GM21529 (cell line): ENCODE measurements at regions not wholly inside any gene's neighbourhood (a gene's known extent, or its start where the extent isn't known, plus 50 kb on each side); places are given as distances from the start of the nearest gene placed in this dataset.

ENCODE experiments used
- ATAC-seq: cut with Tn5 transposase; IDR thresholded peaks from one replicate; pipeline ENCODE4 v1.9.1; 2021; ENCODE audit not compliant: unreplicated experiment

DNA sequence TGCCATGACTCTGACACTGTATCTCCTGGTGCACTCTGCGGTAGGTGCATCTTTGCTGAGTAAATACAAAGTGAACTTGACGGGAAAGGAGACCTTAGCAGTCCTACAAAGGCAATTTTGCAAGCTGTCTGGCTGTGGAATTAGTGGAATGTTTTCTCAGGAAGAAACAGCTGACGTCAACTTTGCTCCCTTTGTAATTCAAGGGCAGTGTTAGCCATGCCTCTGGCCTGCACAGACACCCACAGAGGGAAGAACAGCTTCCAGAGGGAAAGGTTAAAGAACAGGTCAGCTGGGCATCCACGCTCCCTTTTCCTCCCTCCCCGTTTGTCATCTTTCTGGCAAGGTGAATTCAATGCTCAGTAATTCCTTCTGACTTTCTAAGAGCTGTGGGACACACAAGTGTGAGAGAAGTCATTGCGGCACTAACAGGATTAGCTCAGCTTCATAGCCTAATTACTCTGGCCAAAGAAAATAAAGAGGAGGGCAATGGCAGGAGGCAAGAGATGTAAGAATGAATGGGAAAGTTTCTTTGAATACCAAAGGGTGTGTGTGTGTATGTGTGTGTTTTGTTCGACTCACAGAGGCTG, 476.9 kb upstream of the GOT2 start:
- ATAC-seq, result no peak

DNA sequence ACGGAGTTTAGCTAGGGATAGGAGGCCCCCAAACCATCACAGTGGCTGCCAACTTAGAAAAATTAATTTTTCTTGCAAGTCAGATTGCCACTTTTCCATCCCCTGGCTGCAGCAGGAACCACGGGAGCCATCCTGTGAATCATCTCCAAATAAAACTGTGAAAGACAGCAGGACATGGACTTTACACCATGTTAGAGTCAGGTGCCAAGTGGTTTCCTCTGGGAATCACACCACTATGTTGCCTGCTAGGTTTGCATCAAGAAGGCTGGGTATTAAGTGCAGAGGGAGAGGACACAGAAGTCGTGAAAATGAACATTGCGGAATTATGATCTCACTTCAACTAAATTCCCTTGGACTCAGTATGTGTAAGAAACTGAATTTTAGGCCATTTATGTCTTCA, 471.3 kb upstream of the GOT2 start:
- no peak for ATAC-seq

DNA sequence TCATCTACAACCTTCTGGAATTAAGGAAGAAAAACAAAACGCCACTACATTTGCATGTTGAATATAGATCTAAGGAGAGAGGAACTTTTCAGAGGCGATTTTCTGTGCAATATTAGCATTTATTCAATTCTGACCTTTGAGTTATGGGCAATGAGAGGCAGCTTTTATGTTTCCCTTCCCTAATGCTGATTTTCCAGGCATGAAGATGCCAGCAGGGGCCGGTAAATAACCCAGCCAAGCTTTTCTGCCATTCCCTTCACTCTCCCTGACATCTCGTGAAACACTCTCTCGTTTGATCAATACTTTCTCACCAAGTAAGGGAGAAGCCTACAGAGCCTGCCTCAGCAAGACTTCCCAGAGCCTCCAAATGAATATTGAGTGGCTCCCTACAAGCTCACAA, 470.5 kb upstream of the GOT2 start:
- no peak for ATAC-seq

DNA sequence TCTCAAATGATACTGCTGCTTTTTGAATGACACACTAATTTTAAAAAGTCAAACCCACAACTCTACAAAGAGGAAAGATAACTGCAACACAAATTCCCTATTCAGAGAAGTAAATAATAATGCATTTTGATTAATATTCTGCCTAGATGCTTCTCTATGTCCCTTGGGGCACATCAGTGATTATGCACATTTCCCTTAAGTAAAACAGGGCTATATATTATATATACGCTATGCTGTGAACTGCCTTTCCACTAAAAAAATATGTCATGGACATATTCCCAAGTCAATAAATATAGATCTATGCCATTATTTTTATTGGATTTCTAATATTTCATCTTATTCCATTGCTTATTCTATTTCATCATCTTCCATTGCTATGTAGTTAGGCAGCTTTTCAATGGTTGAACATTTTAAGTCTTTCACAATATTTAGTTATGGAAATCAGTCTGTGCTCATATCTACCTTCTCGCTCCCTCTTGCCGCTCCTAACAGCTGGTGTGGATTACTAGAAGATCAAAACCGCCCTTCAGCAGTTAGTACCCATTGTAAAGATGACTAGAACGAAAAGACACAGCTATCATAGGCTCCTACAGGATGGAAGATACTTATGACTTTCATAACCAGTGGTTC, 468.2 kb upstream of the GOT2 start:
- ATAC-seq, result no peak

DNA sequence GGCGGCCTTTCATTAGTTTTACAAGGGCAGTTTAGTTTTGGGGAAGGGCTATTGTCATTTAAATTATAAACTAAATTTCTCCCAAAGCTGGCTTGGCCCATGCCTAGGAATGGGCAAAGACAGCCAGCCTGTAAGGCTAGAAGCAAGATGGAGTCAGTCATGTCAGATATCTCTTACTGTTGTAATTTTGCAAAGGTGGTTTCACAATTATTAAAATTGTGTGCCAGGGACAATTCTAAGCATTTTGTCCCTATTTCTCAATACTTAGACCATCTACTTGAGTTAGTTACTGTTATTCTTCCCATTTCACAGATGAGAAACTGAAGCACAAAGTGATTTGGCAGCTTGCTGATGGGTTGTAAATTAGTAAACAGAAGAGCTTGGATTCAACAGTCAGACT, 467.7 kb upstream of the GOT2 start:
- ATAC-seq, result no peak

DNA sequence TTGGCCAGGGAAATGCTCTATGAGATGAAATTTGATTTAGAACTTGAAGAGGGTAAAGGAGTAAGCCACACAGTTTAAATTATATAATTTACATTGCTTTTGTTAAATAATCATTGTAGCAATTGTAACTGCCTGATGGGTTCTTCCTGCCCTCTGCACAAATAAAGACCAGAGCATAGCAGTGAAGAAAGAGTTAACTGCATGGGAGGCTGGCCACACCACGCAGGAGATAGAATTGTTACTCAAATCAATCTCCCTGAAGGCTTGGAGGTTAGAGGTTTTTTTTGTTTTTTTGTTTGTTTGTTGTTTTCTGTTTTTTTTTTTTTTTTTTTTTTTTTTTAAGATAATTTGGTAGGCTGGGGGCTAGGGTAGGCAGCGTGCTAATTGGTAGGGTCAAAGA, 467.0 kb upstream of the GOT2 start:
- ATAC-seq, result no peak

DNA sequence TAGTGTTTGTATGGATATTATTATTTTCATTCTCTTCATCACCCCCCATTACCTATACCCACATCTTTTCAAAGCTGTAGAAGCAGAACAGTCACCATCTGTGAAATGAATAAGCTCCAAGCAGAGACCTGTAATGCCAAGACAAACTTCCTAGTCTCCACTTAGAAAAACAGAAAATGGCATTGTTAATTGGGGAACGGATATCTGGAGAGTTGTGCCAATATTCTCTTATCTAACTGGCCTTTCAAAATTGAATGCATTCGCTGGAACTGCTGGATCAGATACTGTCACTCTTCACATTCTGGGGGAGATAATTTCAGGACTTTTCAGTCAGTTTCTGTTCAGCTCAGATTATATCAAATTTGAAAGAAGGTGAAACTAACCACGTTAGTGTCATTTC, 464.4 kb upstream of the GOT2 start:
- no peak for ATAC-seq

DNA sequence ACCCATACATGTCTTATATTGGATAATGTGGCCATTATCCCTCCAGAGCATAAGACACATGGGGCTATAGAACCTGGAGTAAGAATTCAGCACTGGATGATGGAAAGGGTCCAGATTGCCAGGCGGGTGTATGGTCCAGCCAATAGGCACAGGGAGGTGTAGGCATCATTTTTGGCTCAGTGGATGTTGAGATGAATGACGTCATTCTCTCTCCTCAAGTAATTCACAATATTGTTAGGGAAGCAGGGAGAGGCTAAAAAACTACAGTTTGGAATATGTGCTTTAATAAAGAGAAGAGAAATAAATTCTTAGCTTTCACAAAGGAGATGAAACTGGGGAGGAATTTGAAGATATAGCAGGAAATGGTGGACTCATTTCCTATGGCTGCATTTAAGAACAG, 461.1 kb upstream of the GOT2 start:
- no peak for ATAC-seq

DNA sequence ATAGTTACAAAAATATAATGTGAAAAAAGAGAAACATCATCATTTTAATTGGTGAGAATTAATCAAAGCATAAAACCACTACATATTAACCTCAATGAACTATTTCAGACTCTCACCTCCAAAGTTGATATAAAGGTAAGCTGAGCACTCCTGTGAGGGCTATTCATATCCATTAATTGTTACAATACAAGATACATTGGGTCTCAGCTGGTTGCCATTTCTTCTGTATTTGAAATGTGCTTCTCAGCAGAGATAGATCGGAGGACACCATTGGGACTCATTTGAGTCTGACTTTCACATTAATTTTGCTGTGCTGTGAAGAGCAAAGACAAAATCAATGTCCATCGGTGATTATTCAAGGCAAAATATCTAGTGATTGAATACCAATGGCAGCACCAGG, 459.5 kb upstream of the GOT2 start:
- no peak for ATAC-seq

DNA sequence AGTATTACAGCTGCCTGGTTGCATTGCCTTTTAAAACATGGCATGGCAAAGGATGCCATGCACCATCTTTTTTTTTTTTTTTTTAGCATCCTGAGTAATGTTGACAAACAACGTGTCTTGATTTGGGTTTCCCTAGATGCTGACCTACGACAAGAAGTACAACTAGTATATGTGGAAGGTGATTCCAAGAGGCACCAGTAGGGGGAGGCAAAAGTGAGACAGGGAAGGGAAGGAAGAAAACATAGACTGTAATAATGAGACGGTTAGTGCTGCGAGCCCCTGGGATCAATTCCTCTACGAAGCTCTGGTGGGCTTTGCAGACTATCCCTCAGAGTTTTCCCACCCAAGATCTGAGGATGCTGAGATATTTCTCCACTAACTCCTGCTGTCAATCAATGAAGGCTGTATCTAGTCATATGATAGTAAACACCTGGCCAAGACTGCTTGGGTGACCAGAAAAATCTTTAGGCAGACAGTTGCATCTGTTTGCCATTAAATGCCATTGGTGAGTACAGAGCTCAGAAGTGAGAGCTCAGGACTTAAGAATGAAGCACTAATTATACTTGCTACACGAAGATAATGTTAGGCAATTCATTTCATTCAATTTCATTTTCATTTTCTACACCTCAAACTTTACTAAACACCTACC, 458.6 kb upstream of the GOT2 start:
- ATAC-seq, result no peak

DNA sequence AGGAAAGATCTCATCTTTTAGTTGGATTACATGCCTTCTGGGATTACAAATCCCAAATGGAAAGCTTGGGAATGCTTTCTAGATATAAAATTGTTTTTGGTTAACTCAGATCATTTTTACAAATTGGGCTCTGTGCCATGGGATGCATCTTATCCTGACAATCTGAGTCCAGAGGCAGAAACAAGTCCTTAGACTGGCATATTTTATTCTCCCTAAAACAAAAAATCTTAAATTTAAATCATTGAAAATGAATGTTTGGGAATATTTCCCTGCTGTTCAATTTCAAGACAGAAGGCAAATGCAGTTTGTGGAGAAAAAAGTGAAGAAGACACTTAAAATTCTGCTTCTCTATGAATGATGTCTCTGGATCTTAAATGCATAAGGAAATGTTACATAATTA, 456.6 kb upstream of the GOT2 start:
- no peak for ATAC-seq

DNA sequence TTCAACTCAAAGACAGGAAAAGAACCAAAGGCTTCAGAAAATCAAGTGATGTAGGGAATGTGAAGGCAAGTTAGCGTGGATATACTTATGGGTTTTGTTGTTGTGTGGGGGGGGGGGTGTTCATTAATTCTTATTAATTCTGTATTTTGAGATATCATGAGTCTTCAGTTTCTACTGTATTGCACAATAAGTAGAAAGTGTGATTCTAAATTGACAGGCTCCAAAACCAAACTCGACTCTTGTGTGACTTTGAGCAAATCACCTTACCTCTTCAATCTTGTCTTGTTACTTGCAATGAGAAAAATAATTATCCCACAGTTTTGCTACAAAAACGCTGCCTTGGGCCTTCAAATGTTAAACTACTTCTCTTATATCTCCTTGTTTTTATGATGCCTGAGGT, 453.9 kb upstream of the GOT2 start:
- no peak for ATAC-seq

DNA sequence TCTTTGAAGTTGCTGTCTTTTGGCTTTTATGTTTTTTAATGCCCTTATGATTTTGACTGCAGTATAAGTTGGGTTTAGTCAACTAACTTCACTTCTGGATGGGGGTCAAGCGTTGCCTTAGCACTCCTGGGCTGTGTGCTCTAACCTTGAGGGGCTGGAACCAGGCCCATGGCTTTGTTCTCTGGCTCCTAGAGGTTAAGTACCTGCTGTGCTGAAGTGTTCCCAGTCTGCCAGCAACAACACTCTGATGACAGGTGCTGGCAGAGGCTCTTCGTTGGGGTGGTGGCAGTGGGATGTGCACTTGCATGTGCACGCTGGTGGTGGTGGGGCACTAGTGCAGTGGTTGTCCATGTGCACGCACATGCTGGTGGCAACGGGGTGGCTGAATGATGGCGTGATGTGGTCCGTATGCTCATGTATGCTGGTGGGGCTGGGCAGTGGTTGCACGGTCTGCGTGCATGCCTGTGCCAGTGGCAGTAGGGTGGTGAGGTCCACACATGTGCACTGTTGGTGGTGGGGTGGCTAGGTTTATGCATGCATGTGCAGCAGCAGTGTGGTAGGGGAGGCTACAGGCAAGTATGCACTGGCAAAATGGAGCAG, 447.8 kb upstream of the GOT2 start:
- ATAC-seq, result no peak

DNA sequence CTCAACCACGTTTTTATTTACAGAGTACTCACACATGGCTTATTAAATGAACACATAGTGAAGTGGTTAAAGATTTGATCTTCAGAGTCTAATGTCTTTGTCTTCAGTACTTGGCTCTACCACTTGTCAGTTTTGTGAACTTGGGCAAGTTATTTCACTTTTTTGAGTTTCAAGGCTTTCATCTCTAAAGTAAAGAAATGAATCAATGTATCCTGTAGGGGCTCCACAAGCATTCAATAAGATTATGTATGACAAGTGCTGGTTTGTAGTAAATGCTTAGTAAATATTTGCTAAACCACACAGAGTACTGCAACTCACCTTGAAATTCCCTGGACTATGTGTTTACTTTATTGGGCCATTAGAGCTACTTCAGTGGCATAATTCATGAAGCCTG, 446.0 kb upstream of the GOT2 start:
- no peak for ATAC-seq

DNA sequence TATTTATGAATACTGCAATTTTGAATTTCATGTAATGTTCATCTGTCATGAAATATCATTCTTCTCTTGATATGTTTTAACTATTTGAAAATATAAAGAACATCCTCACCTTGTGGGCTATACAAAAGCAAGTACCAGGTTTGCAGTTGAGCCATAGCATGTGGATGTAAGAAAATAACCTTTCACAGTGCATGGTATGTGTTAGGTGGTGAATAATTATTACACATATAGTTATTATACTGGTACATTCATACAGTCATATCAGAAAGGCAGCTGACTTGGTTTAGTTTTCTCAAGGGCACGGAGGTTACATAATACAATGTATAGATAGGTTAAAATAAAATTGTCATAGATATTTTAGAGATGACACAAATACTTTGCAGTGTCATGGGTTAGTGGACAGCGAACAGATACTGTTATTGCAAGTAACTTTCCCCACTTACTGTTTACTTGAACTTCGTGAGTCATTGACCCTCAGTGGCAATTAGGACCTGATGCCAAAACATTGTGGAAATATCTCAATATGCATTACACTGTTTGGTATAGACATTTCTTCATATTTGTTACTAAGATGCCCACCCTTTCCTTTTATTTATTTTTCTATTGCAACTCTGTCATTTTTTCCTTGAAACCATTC, 445.4 kb upstream of the GOT2 start:
- ATAC-seq, result no peak

DNA sequence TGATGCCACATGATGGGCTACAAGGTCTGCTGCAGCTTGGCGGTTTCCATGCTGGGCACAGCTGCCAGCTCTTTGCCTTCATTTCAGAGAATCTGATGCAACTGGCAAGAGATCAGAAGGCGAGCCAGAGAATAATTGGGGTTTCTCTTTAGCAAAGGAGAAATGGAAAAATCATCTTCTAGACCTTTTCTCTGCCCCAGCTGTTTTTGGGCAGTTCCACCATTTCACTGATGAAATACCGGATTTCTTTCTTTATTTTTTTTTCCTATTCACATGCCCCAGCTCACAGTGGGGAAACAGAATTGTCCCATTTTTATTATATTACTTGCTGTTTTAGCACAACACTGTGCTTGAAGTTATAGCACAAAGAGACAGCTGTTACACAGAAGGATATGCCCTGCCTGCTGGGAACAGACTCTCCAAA, 439.3 kb upstream of the GOT2 start:
- ATAC-seq, result no peak

DNA sequence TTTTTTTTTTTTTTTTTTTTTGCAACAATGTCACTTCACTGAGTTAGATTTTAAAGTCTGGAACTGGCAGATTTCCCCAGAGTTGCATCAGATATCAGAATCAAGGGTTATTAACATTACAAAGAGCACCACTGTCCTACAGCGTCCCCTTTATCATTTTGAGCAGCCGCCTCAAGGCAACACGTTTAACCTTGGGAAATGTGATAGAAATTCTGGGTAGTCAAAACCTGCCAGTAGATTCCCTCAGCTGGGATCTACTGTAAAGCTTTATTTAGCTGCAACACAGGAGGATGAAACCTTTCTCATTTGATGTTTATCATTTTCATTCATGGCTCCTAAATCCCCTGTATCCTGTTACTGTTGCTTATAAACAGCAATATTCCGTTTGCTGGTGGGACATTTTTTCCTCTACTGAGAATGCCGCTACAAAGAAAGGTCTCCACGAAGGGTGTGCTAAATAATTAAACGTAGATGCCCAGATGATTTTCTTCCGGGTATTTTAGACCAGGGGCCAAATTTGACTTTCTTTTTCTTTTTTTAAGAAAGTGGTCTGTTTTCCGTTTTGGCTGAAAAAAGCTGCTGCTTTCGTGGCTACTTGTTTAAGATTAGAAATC, 436.1 kb upstream of the GOT2 start:
- no peak for ATAC-seq

DNA sequence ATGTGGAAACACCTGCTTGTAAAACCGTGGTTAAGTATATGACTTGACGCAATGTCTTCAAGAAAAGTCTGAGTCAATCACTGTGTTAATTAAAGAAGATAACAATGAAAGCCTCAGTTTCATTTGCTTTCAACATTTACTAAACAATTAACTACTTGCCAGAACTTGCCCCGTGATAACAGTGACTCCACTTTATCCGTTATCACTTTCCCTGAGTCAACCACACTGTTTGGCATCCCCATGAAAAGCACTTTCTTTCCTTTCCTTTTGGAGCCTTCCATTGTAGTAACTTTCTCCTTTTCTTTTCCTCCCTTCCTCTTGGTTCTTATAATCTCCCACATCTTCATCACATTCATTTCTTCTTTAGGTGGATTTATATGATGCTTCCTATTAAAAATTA, 435.1 kb upstream of the GOT2 start:
- no peak for ATAC-seq

DNA sequence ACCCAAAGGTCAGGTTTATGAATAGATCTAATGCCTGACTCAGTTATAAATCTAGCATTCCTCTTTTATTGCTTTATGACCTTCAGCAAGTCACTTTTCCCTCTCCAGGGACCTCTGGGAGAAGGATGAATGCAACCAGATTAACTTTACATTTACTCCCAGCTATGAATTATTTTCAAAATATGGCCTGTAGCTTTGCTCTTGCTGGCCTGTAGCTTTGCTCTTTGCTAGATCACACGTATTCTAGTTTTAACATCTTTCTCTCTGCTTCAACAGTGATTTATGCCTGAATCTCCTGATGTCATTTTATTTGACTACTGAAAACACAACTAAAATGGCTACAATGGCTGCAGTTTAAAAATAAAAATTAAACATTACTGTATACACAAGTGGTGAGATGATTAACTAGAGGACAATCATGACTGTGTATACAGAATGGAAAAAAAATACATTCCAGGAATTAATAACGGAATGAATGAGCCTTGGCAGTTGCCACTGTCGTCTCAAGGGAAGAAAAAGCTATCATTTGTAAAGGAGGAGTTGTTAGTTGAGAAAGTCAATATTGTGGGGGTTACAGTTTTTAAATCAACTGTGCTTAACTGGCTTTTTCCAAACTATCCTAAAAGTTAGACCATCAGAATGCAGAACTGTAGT, 434.5 kb upstream of the GOT2 start:
- no peak for ATAC-seq

DNA sequence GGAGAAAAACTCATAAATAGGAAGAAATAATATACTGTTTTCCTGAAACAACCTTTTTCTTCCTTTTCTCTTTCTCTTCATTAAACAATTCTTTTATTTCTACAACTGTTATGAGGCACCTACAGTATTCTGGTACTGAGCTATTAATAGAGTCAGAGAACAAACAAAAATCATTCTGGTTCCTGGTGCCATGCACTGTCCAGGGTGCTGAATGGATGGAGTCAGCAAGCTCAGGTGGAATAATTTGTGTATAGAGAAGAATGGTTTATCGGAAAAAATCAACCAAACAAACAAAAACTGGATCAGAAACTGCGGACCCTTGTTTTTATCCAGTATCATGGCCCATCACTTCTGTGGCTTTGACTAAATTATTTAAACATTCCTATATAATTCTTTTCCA, 430.3 kb upstream of the GOT2 start:
- ATAC-seq, result no peak
